ENCODE measurements at regions not wholly inside any gene's neighbourhood (a gene's known extent, or its start where the extent isn't known, plus 50 kb on each side); places are given as distances from the start of the nearest gene placed in this dataset.

- no peaks in the 10 kb centered on the region for H4K20me1 ChIP-seq (ENCODE audit: insufficient read depth)
- no peak for DNase-seq
- no peak overlapping the region for H3K9ac ChIP-seq
- H3K9me2 ChIP-seq (ENCODE audit: insufficient read depth): no peaks in the 10 kb centered on the region
- in situ Hi-C loops (cut with MboI): no loop called here
- no peak overlapping the region for H3K4me2 ChIP-seq (ENCODE audit: unreplicated experiment)
- H3K9me3 ChIP-seq (ENCODE audit: low read depth): no peaks in the 10 kb centered on the region
- no peaks in the 10 kb centered on the region for H3K27me3 ChIP-seq (replicated peaks; ENCODE audit: insufficient read depth)
- TF ChIP-seq EZH2 (IDR thresholded peaks at IDR 0.05; ENCODE audit: insufficient read depth, poor library complexity, severe bottlenecking) (no peak), EZH2phosphoT487 (IDR thresholded peaks at IDR 0.05; ENCODE audit: insufficient read depth, low read depth) (no peak)
- WGBS, 2 experiments (ENCODE audit: low coverage in 1 of 2, low lambda C conversion rate in 2 of 2, missing lambda C conversion rate in 2 of 2): 19 to 24% methylated on average over 8 to 9 of the region's 10 CpGs
- no peaks in the 10 kb centered on the region for H3F3A ChIP-seq (ENCODE audit: insufficient read depth)
- no peaks in the 10 kb centered on the region for H3K36me3 ChIP-seq (ENCODE audit: low read depth)
- H2AFZ ChIP-seq: no peak overlapping the region
- no peaks in the 10 kb centered on the region for H3K79me2 ChIP-seq (ENCODE audit: insufficient read depth)
- no peak overlapping the region for H3K27ac ChIP-seq
- H3K4me3 ChIP-seq: no peak overlapping the region
- H3K4me1 ChIP-seq (ENCODE audit: insufficient read depth): no peaks in the 10 kb centered on the region
Measured at GRCh38 chr7:155914341-155914740, 102.1 kb upstream of the SHH start.

GRCh38 chr7:155913719-155914118 lies 101.5 kb upstream of the SHH start:
- in situ Hi-C loops (cut with MboI): no loop called here
- 39 to 40% methylated on average over 11 of the region's 11 CpGs for WGBS, 2 experiments (ENCODE audit: low coverage in 1 of 2, low lambda C conversion rate in 2 of 2, missing lambda C conversion rate in 2 of 2)
- H3K4me2 ChIP-seq (ENCODE audit: unreplicated experiment): no peak overlapping the region
- no peak overlapping the region for H3K4me3 ChIP-seq
- H3F3A ChIP-seq (ENCODE audit: insufficient read depth): no peaks in the 10 kb centered on the region
- no peak overlapping the region for H3K27ac ChIP-seq
- no peaks in the 10 kb centered on the region for H3K4me1 ChIP-seq (ENCODE audit: insufficient read depth)
- H3K9ac ChIP-seq: no peak overlapping the region
- no peaks in the 10 kb centered on the region for H4K20me1 ChIP-seq (ENCODE audit: insufficient read depth)
- no peaks in the 10 kb centered on the region for H3K79me2 ChIP-seq (ENCODE audit: insufficient read depth)
- H3K9me3 ChIP-seq (ENCODE audit: low read depth): no peaks in the 10 kb centered on the region
- TF ChIP-seq EZH2phosphoT487 (IDR thresholded peaks at IDR 0.05; ENCODE audit: insufficient read depth, low read depth): no peak
- no peak for TF ChIP-seq EZH2 (IDR thresholded peaks at IDR 0.05; ENCODE audit: insufficient read depth, poor library complexity, severe bottlenecking)
- H2AFZ ChIP-seq: no peak overlapping the region
- no peaks in the 10 kb centered on the region for H3K27me3 ChIP-seq (replicated peaks; ENCODE audit: insufficient read depth)
- H3K9me2 ChIP-seq (ENCODE audit: insufficient read depth): no peaks in the 10 kb centered on the region
- no peaks in the 10 kb centered on the region for H3K36me3 ChIP-seq (ENCODE audit: low read depth)
- DNase-seq: no peak

- TF ChIP-seq EZH2phosphoT487 (IDR thresholded peaks at IDR 0.05; ENCODE audit: insufficient read depth, low read depth) (no peak), EZH2 (IDR thresholded peaks at IDR 0.05; ENCODE audit: insufficient read depth, poor library complexity, severe bottlenecking) (no peak)
- H3K4me2 ChIP-seq (ENCODE audit: unreplicated experiment): no peak overlapping the region
- no peak overlapping the region for H3K27ac ChIP-seq
- H3K27me3 ChIP-seq (replicated peaks; ENCODE audit: insufficient read depth): no peaks in the 10 kb centered on the region
- no peak overlapping the region for H3K9ac ChIP-seq
- H3K9me3 ChIP-seq (ENCODE audit: low read depth): no peaks in the 10 kb centered on the region
- H3K36me3 ChIP-seq (ENCODE audit: low read depth): no peaks in the 10 kb centered on the region
- H4K20me1 ChIP-seq (ENCODE audit: insufficient read depth): no peaks in the 10 kb centered on the region
- H3K4me3 ChIP-seq: no peak overlapping the region
- no peaks in the 10 kb centered on the region for H3K79me2 ChIP-seq (ENCODE audit: insufficient read depth)
- in situ Hi-C loops (cut with MboI): no loop called here
- H3K9me2 ChIP-seq (ENCODE audit: insufficient read depth): no peaks in the 10 kb centered on the region
- DNase-seq: no peak
- WGBS, 2 experiments (ENCODE audit: low coverage in 1 of 2, low lambda C conversion rate in 2 of 2, missing lambda C conversion rate in 2 of 2): 31 to 34% methylated on average over 7 of the region's 7 CpGs
- H3K4me1 ChIP-seq (ENCODE audit: insufficient read depth): no peaks in the 10 kb centered on the region
- H2AFZ ChIP-seq: no peak overlapping the region
- H3F3A ChIP-seq (ENCODE audit: insufficient read depth): no peaks in the 10 kb centered on the region
Measured at GRCh38 chr7:155913291-155913690, 101.0 kb upstream of the SHH start.

- Histone ChIP-seq H3K9me3 (ENCODE audit: low read depth) (no peaks in the 10 kb centered on the region), H3K79me2 (ENCODE audit: insufficient read depth) (no peaks in the 10 kb centered on the region), H3K9me2 (ENCODE audit: insufficient read depth) (no peaks in the 10 kb centered on the region), H2AFZ (no peak overlapping the region), H3K27ac (no peak overlapping the region), H3K4me1 (ENCODE audit: insufficient read depth) (no peaks in the 10 kb centered on the region), H3K9ac (no peak overlapping the region), H3K4me3 (no peak overlapping the region), H4K20me1 (ENCODE audit: insufficient read depth) (no peaks in the 10 kb centered on the region), H3F3A (ENCODE audit: insufficient read depth) (no peaks in the 10 kb centered on the region), H3K27me3 (replicated peaks; ENCODE audit: insufficient read depth) (no peaks in the 10 kb centered on the region), H3K4me2 (ENCODE audit: unreplicated experiment) (no peak overlapping the region), H3K36me3 (ENCODE audit: low read depth) (no peaks in the 10 kb centered on the region)
- in situ Hi-C loops (cut with MboI): no loop called here
- TF ChIP-seq EZH2 (IDR thresholded peaks at IDR 0.05; ENCODE audit: insufficient read depth, poor library complexity, severe bottlenecking) (no peak), EZH2phosphoT487 (IDR thresholded peaks at IDR 0.05; ENCODE audit: insufficient read depth, low read depth) (no peak)
- WGBS, 2 experiments (ENCODE audit: low coverage in 1 of 2, low lambda C conversion rate in 2 of 2, missing lambda C conversion rate in 2 of 2): 13 to 19% methylated on average over 8 of the region's 8 CpGs
- DNase-seq: no peak
Measured at GRCh38 chr7:155911471-155912105, 99.3 kb upstream of the SHH start.

GRCh38 chr7:155908385-155908784 lies 96.1 kb upstream of the SHH start:
- Histone ChIP-seq H2AFZ (no peak overlapping the region), H3K4me1 (ENCODE audit: insufficient read depth) (no peaks in the 10 kb centered on the region), H3K79me2 (ENCODE audit: insufficient read depth) (no peaks in the 10 kb centered on the region), H3K36me3 (ENCODE audit: low read depth) (no peaks in the 10 kb centered on the region), H3K4me2 (ENCODE audit: unreplicated experiment) (no peak overlapping the region), H3K27me3 (replicated peaks; ENCODE audit: insufficient read depth) (no peaks in the 10 kb centered on the region), H3K27ac (no peak overlapping the region), H4K20me1 (ENCODE audit: insufficient read depth) (no peaks in the 10 kb centered on the region), H3K4me3 (no peak overlapping the region), H3K9ac (no peak overlapping the region), H3K9me3 (ENCODE audit: low read depth) (no peaks in the 10 kb centered on the region), H3K9me2 (ENCODE audit: insufficient read depth) (no peaks in the 10 kb centered on the region), H3F3A (ENCODE audit: insufficient read depth) (no peaks in the 10 kb centered on the region)
- WGBS, 2 experiments (ENCODE audit: low coverage in 1 of 2, low lambda C conversion rate in 2 of 2, missing lambda C conversion rate in 2 of 2): 11 to 21% methylated on average over 9 of the region's 9 CpGs
- in situ Hi-C loops (cut with MboI): no loop called here
- DNase-seq: no peak
- TF ChIP-seq EZH2 (IDR thresholded peaks at IDR 0.05; ENCODE audit: insufficient read depth, poor library complexity, severe bottlenecking): no peak
- TF ChIP-seq EZH2phosphoT487 (IDR thresholded peaks at IDR 0.05; ENCODE audit: insufficient read depth, low read depth): no peak

Measured in GM23248 (cell line).